DOHH2 (cell line): ENCODE measurements at regions not wholly inside any gene's neighbourhood (a gene's known extent, or its start where the extent isn't known, plus 50 kb on each side); places are given as distances from the start of the nearest gene placed in this dataset.

Source experiments
- H3F3A ChIP-seq: fragments of 200-600 bp; sonication (generic), shearing (Covaris generic); 2 replicates; pipeline ENCODE4 v1.6.0; 2016; ENCODE audit warnings: antibody characterized with exemption, mild to moderate bottlenecking; ENCODE audit not compliant: control insufficient read depth, insufficient read depth
- H3K27ac ChIP-seq: fragments of 200-600 bp; sonication (generic); 2 replicates; pipeline ENCODE4 v1.5.1; 2014; ENCODE audit warnings: low read depth, mild to moderate bottlenecking, low read length, moderate library complexity
- H3K27me3 ChIP-seq: fragments of 200-600 bp; sonication (generic); 2 replicates; pipeline ENCODE4 v1.6.1; 2014; ENCODE audit warnings: mild to moderate bottlenecking, low read length, mixed read lengths; ENCODE audit not compliant: control insufficient read depth
- H3K36me3 ChIP-seq: fragments of 200-600 bp; sonication (generic); 2 replicates; pipeline ENCODE4 v1.6.1; 2014; ENCODE audit warnings: mild to moderate bottlenecking, low read length, moderate library complexity, mixed read lengths; ENCODE audit not compliant: control insufficient read depth
- H3K4me1 ChIP-seq: fragments of 200-600 bp; sonication (generic); 2 replicates; pipeline ENCODE4 v1.6.1; 2014; ENCODE audit warnings: mild to moderate bottlenecking, low read length, mixed read lengths; ENCODE audit not compliant: control insufficient read depth
- H3K4me2 ChIP-seq: fragments of 200-600 bp; sonication (generic); 2 replicates; pipeline ENCODE4 v1.6.0; 2014; ENCODE audit warnings: mild to moderate bottlenecking, low read length, moderate library complexity
- H3K4me3 ChIP-seq: fragments of 200-600 bp; sonication (generic); 2 replicates; pipeline ENCODE4 v1.5.1; 2014; ENCODE audit warnings: mild to moderate bottlenecking, low read length, mixed read lengths
- H3K79me2 ChIP-seq: fragments of 200-600 bp; sonication (generic); 2 replicates; pipeline ENCODE4 v1.6.1; 2014; ENCODE audit warnings: mild to moderate bottlenecking, low read length, mixed read lengths; ENCODE audit not compliant: control insufficient read depth
- H3K9me2 ChIP-seq: fragments of 200-600 bp; sonication (generic); replicated peaks from 2 replicates; pipeline ENCODE4 v1.6.1; 2014; ENCODE audit warnings: mild to moderate bottlenecking, low read length, mixed read lengths; ENCODE audit not compliant: control insufficient read depth
- H3K9me3 ChIP-seq: fragments of 200-600 bp; sonication (generic); 2 replicates; pipeline ENCODE4 v1.6.1; 2014; ENCODE audit warnings: antibody characterized with exemption, low read length, mixed read lengths; ENCODE audit not compliant: control insufficient read depth, insufficient read depth
- H4K20me1 ChIP-seq: fragments of 200-600 bp; sonication (generic); 2 replicates; pipeline ENCODE4 v1.6.0; 2014; ENCODE audit warnings: low read depth, mild to moderate bottlenecking, antibody characterized with exemption, low read length, moderate library complexity; ENCODE audit not compliant: control insufficient read depth, insufficient read depth
- EZH2phosphoT487 ChIP-seq: fragments of 200-600 bp; sonication (generic); IDR thresholded peaks from 2 replicates; pipeline ENCODE4 v1.6.1; 2017; ENCODE audit warnings: borderline replicate concordance, mild to moderate bottlenecking, antibody characterized with exemption, low read length, moderate library complexity, mixed read lengths
- TF ChIP-seq, protein P1 (sequence below): fragments of 200-600 bp; sonication (generic); IDR thresholded peaks from one replicate; pipeline ENCODE4 v1.5.1; 2014; ENCODE audit warnings: antibody characterized with exemption, mild to moderate bottlenecking, low read depth, low read length; ENCODE audit not compliant: poor library complexity, severe bottlenecking

DNA sequence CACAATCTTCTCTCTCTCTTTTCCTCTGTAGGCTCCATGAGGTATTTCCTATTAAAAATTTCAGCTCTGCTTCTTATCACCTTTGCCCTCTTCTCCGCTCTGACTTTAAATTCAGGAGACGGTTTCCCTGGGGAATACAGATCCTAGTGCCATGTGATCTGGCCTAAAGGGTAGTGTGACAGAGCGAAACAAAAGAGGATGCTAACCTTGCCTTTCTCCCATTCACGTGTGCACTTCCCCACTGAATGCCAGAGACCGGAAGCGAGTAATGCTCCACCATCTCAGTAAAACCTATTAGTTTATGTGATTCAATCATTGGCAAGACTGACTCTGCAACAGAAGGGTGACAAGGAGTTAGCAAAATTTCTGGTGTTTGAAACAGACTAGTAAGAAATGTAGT is 358.3 kb downstream of the ZNF521 start:
- no peaks in the 10 kb centered on the region for H3K4me1 ChIP-seq
- H3K9me2 ChIP-seq = no peaks in the 10 kb centered on the region
- no peak overlapping the region for H3K4me2 ChIP-seq
- H4K20me1 ChIP-seq = no peaks in the 10 kb centered on the region
- no peak overlapping the region for H3K4me3 ChIP-seq
- H3F3A ChIP-seq = no peaks in the 10 kb centered on the region
- H3K27ac ChIP-seq = no peak overlapping the region
- no peak for TF ChIP-seq EZH2phosphoT487
- TF ChIP-seq, protein P1, sequence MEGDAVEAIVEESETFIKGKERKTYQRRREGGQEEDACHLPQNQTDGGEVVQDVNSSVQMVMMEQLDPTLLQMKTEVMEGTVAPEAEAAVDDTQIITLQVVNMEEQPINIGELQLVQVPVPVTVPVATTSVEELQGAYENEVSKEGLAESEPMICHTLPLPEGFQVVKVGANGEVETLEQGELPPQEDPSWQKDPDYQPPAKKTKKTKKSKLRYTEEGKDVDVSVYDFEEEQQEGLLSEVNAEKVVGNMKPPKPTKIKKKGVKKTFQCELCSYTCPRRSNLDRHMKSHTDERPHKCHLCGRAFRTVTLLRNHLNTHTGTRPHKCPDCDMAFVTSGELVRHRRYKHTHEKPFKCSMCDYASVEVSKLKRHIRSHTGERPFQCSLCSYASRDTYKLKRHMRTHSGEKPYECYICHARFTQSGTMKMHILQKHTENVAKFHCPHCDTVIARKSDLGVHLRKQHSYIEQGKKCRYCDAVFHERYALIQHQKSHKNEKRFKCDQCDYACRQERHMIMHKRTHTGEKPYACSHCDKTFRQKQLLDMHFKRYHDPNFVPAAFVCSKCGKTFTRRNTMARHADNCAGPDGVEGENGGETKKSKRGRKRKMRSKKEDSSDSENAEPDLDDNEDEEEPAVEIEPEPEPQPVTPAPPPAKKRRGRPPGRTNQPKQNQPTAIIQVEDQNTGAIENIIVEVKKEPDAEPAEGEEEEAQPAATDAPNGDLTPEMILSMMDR = no peak
- no peaks in the 10 kb centered on the region for H3K36me3 ChIP-seq
- no peaks in the 10 kb centered on the region for H3K79me2 ChIP-seq
- H3K27me3 ChIP-seq = no peaks in the 10 kb centered on the region
- H3K9me3 ChIP-seq = no peaks in the 10 kb centered on the region

DNA sequence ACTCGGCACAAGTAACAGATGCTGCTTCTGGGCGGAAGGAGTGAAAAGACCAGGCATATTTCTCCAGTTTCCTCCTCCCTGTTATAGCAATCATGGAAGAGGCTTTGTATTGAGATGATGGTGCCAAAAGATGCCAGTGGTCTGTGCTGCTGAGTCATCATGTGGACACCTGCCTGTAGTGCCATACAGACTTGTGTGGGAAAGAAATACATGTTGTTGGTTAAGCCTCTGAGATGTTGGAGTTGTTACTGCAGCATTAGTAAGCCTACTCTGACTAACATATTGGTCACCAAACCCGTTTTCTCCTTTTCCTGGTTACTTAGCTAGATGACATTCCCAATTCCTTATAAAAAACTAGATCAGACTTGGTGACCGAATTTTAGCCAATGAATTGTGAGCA is 356.9 kb downstream of the ZNF521 start:
- no peaks in the 10 kb centered on the region for H3F3A ChIP-seq
- H3K27me3 ChIP-seq = no peaks in the 10 kb centered on the region
- H3K27ac ChIP-seq = no peak overlapping the region
- H3K36me3 ChIP-seq = no peaks in the 10 kb centered on the region
- H3K9me2 ChIP-seq = no peaks in the 10 kb centered on the region
- no peak overlapping the region for H3K4me2 ChIP-seq
- no peaks in the 10 kb centered on the region for H3K9me3 ChIP-seq
- no peaks in the 10 kb centered on the region for H3K4me1 ChIP-seq
- H3K79me2 ChIP-seq = no peaks in the 10 kb centered on the region
- no peak overlapping the region for H3K4me3 ChIP-seq
- TF ChIP-seq, protein P1 = no peak
- TF ChIP-seq EZH2phosphoT487 = no peak
- no peaks in the 10 kb centered on the region for H4K20me1 ChIP-seq

DNA sequence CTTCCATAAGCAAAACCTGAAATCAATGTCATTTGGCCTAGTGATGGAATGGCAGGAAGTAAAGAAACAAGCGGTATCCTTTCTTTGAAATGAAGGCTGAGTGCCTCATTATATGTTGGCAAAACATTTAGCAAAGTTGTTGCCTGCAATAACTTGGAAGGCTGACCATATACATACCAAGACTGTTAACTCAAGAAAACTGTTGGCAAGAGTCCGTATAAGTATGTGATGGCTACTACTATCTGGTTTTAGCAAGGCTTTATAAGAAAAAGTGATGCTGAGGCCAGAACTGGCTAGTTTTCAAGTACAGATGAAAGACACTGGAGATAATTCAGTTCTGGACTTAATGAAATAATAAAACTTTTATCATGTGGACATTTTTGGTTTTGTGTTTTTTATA is 356.2 kb downstream of the ZNF521 start:
- Histone ChIP-seq H3K9me2 (no peaks in the 10 kb centered on the region), H3K79me2 (no peaks in the 10 kb centered on the region), H3K4me3 (no peak overlapping the region), H3K4me2 (no peak overlapping the region), H3K4me1 (no peaks in the 10 kb centered on the region), H3K27me3 (no peaks in the 10 kb centered on the region), H3K9me3 (no peaks in the 10 kb centered on the region), H3K36me3 (no peaks in the 10 kb centered on the region), H4K20me1 (no peaks in the 10 kb centered on the region), H3K27ac (no peak overlapping the region), H3F3A (no peaks in the 10 kb centered on the region)
- no peak for TF ChIP-seq EZH2phosphoT487
- TF ChIP-seq, protein P1 = no peak
